Mesothelial cell of epicardium (in vitro differentiated cells): ENCODE measurements at regions not wholly inside any gene's neighbourhood (a gene's known extent, or its start where the extent isn't known, plus 50 kb on each side); places are given as distances from the start of the nearest gene placed in this dataset.

Experiments used
- DNase-seq, 2 experiments: peaks; one replicate each; pipeline ENCODE4 v3.0.0; 2021; ENCODE audit warnings: low spot score in 2 of 2; ENCODE audit not compliant: unreplicated experiment in 2 of 2
- H3K27ac Mint-ChIP-seq: 2 replicates; pipeline ENCODE4 v1.8.0; 2021; ENCODE audit warnings: mixed read lengths
- H3K27me3 Mint-ChIP-seq: 2 replicates; pipeline ENCODE4 v1.8.0; 2021; ENCODE audit warnings: low read depth, mixed read lengths
- H3K36me3 Mint-ChIP-seq: 2 replicates; pipeline ENCODE4 v1.8.0; 2021; ENCODE audit warnings: mixed read lengths
- H3K4me1 Mint-ChIP-seq: 2 replicates; pipeline ENCODE4 v1.8.0; 2021; ENCODE audit warnings: mixed read lengths
- H3K4me3 Mint-ChIP-seq: 2 replicates; pipeline ENCODE4 v1.8.0; 2021; ENCODE audit warnings: mild to moderate bottlenecking, moderate library complexity, mixed read lengths
- H3K9me3 Mint-ChIP-seq: 2 replicates; pipeline ENCODE4 v1.8.0; 2021; ENCODE audit warnings: mixed read lengths
- TF ChIP-seq, protein P1 (sequence below): fragments of 200-600 bp; sonication (generic); IDR thresholded peaks from one replicate; pipeline ENCODE4 v1.5.0; 2021; ENCODE audit warnings: antibody characterized with exemption; ENCODE audit not compliant: unreplicated experiment

DNA sequence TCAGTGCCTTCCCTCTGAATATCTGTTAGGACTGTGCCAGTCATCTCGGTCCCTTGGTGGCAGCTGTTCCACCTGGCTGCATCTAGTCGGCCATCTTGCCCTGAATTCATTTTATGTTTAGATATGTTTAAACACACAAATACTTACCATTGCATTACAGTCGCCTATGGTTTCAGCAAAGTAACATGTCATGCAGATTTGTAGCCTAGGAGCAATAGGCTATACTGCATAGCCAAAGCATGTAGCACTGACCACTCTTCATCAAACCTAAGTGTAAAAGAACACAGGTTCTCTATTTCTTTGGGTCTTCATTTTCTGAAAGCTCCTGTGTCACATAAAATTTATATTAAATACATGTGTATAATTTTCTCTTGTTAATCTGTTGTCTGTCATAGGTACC is 118.9 kb upstream of the THSD7A start:
- no peaks in the 10 kb centered on the region for H3K36me3 Mint-ChIP-seq
- H3K4me3 Mint-ChIP-seq = no peak overlapping the region
- no peak overlapping the region for H3K27ac Mint-ChIP-seq
- no peaks in the 10 kb centered on the region for H3K27me3 Mint-ChIP-seq
- DNase-seq = no peak
- H3K9me3 Mint-ChIP-seq = peaks cover 32% of the 10 kb centered on the region
- no peaks in the 10 kb centered on the region for H3K4me1 Mint-ChIP-seq
- TF ChIP-seq, protein P1, sequence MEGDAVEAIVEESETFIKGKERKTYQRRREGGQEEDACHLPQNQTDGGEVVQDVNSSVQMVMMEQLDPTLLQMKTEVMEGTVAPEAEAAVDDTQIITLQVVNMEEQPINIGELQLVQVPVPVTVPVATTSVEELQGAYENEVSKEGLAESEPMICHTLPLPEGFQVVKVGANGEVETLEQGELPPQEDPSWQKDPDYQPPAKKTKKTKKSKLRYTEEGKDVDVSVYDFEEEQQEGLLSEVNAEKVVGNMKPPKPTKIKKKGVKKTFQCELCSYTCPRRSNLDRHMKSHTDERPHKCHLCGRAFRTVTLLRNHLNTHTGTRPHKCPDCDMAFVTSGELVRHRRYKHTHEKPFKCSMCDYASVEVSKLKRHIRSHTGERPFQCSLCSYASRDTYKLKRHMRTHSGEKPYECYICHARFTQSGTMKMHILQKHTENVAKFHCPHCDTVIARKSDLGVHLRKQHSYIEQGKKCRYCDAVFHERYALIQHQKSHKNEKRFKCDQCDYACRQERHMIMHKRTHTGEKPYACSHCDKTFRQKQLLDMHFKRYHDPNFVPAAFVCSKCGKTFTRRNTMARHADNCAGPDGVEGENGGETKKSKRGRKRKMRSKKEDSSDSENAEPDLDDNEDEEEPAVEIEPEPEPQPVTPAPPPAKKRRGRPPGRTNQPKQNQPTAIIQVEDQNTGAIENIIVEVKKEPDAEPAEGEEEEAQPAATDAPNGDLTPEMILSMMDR = no peak

GRCh38 chr7:11951909-11952308 is 119.9 kb upstream of the THSD7A start:
- Mint-ChIP-seq H3K4me1 (no peaks in the 10 kb centered on the region), H3K27me3 (no peaks in the 10 kb centered on the region), H3K9me3 (peaks cover 26% of the 10 kb centered on the region)

GRCh38 chr7:11952972-11953371 is 121.0 kb upstream of the THSD7A start:
- no peak for DNase-seq
- no peaks in the 10 kb centered on the region for H3K27me3 Mint-ChIP-seq
- H3K4me1 Mint-ChIP-seq = no peaks in the 10 kb centered on the region
- H3K36me3 Mint-ChIP-seq = no peaks in the 10 kb centered on the region
- H3K9me3 Mint-ChIP-seq = peaks cover 19% of the 10 kb centered on the region
- H3K4me3 Mint-ChIP-seq = no peak overlapping the region
- TF ChIP-seq, protein P1 = no peak
- no peak overlapping the region for H3K27ac Mint-ChIP-seq

More at GRCh38 chr7:11951909-11952308, 119.9 kb upstream of the THSD7A start:
- TF ChIP-seq, protein P1 = no peak
- H3K4me3 Mint-ChIP-seq = no peak overlapping the region
- H3K36me3 Mint-ChIP-seq = no peaks in the 10 kb centered on the region
- DNase-seq = no peak
- H3K27ac Mint-ChIP-seq = no peak overlapping the region

DNA sequence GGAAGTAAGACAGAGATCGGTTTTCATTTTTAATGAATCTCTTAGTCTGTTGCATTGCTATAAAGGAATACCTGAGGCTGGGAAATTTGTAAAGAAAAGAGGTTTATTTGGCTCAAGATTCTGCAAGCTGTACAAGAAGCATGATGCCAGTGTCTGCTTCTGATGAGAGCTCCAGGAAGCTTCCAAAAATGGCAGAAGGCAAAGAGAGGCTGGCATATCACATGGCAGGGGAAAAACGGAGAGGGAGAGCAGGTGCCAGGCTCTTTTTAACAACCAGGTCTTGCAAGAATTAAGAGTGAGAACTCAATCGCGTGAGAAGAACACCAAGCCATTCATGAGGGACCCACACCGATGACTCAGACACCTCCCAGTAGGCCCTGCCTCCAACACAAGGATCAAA is 125.0 kb upstream of the THSD7A start:
- TF ChIP-seq, protein P1 = no peak

GRCh38 chr7:11957956-11958355 is 126.0 kb upstream of the THSD7A start:
- no peaks in the 10 kb centered on the region for H3K4me1 Mint-ChIP-seq
- no peaks in the 10 kb centered on the region for H3K27me3 Mint-ChIP-seq
- no peak overlapping the region for H3K4me3 Mint-ChIP-seq
- TF ChIP-seq, protein P1 = no peak
- no peak for DNase-seq
- no peak overlapping the region for H3K27ac Mint-ChIP-seq
- peaks cover 2% of the 10 kb centered on the region for H3K36me3 Mint-ChIP-seq
- peaks cover 20% of the 10 kb centered on the region for H3K9me3 Mint-ChIP-seq

More for the DNA sequence above, 125.0 kb upstream of the THSD7A start:
- Mint-ChIP-seq H3K36me3 (no peaks in the 10 kb centered on the region), H3K9me3 (peaks cover 14% of the 10 kb centered on the region), H3K27me3 (no peaks in the 10 kb centered on the region), H3K4me1 (no peaks in the 10 kb centered on the region), H3K4me3 (no peak overlapping the region), H3K27ac (no peak overlapping the region)
- DNase-seq = no peak

DNA sequence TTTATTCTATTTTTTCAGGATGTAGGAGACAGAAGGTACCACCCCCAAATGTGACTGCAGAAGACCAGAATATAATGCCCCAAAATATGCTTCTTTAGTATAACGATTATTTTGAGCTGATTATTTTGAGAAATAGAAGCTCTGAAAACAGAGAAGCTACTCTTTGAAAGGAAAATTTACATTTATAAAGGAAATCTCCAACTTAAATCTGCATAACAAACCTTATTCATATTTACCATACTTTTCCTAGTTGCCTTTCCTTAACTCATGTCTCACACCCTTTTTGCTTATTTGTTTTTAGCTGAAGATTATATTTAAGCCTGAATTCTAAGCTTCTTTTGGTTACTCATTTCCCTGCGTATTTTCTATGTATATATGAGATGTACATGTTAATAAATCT is 127.1 kb upstream of the THSD7A start:
- Mint-ChIP-seq H3K27ac (no peak overlapping the region), H3K9me3 (peaks cover 23% of the 10 kb centered on the region), H3K4me3 (no peak overlapping the region), H3K4me1 (no peaks in the 10 kb centered on the region), H3K27me3 (no peaks in the 10 kb centered on the region), H3K36me3 (peaks cover 2% of the 10 kb centered on the region)
- no peak for DNase-seq
- TF ChIP-seq, protein P1 = no peak
